Endothelial cell of umbilical vein (primary cell): ENCODE measurements at regions not wholly inside any gene's neighbourhood (a gene's known extent, or its start where the extent isn't known, plus 50 kb on each side); places are given as distances from the start of the nearest gene placed in this dataset.

Experiments used
- BruUV-seq: library from RNA; stranded (reverse); fragments of 400-500 nt; replicated peaks from 2 replicates; lab custom pipeline; 2021; lab: Mats Ljungman, UMichigan
- CTCF ChIA-PET: fragments of 300-600, 350-600 bp; sonication (Branson Sonifier 250); formaldehyde crosslinking; loops from one replicate; lab custom pipeline; 2021; ENCODE audit warnings: antibody characterized with exemption, inconsistent platforms; lab: Charles Lee
- POLR2A ChIA-PET: fragments of 300-600, 350-600 bp; sonication (Branson Sonifier 250); formaldehyde crosslinking; loops from one replicate; lab custom pipeline; 2021; ENCODE audit warnings: antibody characterized with exemption, inconsistent platforms; lab: Charles Lee
- DNase-seq: peaks from one replicate; pipeline ENCODE4 v3.0.0-alpha.2; 2011; ENCODE audit warnings: low read depth, low spot score
- FAIRE-seq: peaks from 2 replicates; lab custom pipeline; 2011; peaks lifted over from hg19 to GRCh38; lab: Jason Lieb, UNC
- H2AFZ ChIP-seq: 2 replicates; pipeline ENCODE4 v1.6.0; 2012; ENCODE audit warnings: low read depth, low read length, control low read depth, inconsistent platforms
- H3K27ac ChIP-seq: 2 replicates; pipeline ENCODE4 v1.5.1; 2011; ENCODE audit warnings: low read depth, mild to moderate bottlenecking, control low read depth, low read length, moderate library complexity; ENCODE audit not compliant: insufficient read depth
- H3K27me3 ChIP-seq, 2 experiments: 2 replicates each; pipeline versions ENCODE4 v1.6.0 to v1.6.1; 2011; ENCODE audit warnings: low read length in 2 of 2, mixed read lengths in 1 of 2; ENCODE audit not compliant: control insufficient read depth in 2 of 2, insufficient read depth in 2 of 2
- H3K36me3 ChIP-seq, 2 experiments: 2 replicates in 1 of 2; 3 replicates in 1 of 2; pipeline ENCODE4 v1.5.1; 2011; ENCODE audit warnings: low read length in 2 of 2, mild to moderate bottlenecking in 1 of 2, moderate library complexity in 1 of 2; ENCODE audit not compliant: control insufficient read depth in 2 of 2, insufficient read depth in 2 of 2; ENCODE audit errors: extremely low read depth in 1 of 2
- H3K4me1 ChIP-seq: 3 replicates; pipeline ENCODE4 v1.5.1; 2011; ENCODE audit warnings: mild to moderate bottlenecking, low read length; ENCODE audit not compliant: control insufficient read depth, insufficient read depth; ENCODE audit errors: extremely low read depth
- H3K4me2 ChIP-seq: 2 replicates; pipeline ENCODE4 v1.6.1; 2011; ENCODE audit warnings: low read length, control low read depth, mixed read lengths; ENCODE audit not compliant: insufficient read depth
- H3K4me3 ChIP-seq, 3 experiments: fragments of 200-600 bp in 1 of 3; sonication (generic), shearing (Covaris generic) in 1 of 3; replicated peaks in 1 of 3; 2 replicates each; pipeline ENCODE4 v1.5.1; 2011 to 2016; ENCODE audit warnings: control low read depth in 3 of 3, low read length in 3 of 3, mild to moderate bottlenecking in 2 of 3, inconsistent platforms in 1 of 3, low read depth in 1 of 3, moderate library complexity in 1 of 3; ENCODE audit not compliant: insufficient read depth in 1 of 3
- H3K79me2 ChIP-seq: 2 replicates; pipeline ENCODE4 v1.6.0; 2012; ENCODE audit warnings: low read length, inconsistent platforms; ENCODE audit not compliant: control insufficient read depth, insufficient read depth
- H3K9ac ChIP-seq: replicated peaks from 2 replicates; pipeline ENCODE3; 2011; ENCODE audit warnings: low read length, control low read depth; ENCODE audit not compliant: insufficient read depth; ENCODE audit errors: extremely low read depth
- H3K9me1 ChIP-seq: replicated peaks from 3 replicates; pipeline ENCODE4 v1.6.0; 2011; ENCODE audit warnings: mild to moderate bottlenecking, low read length; ENCODE audit not compliant: control insufficient read depth, insufficient read depth; ENCODE audit errors: extremely low read depth
- H3K9me3 ChIP-seq: replicated peaks from 2 replicates; pipeline ENCODE4 v1.5.1; 2012; ENCODE audit warnings: low read length, inconsistent platforms; ENCODE audit not compliant: control insufficient read depth, insufficient read depth
- H4K20me1 ChIP-seq: replicated peaks from 2 replicates; pipeline ENCODE3; 2011; ENCODE audit warnings: mild to moderate bottlenecking, low read length; ENCODE audit not compliant: control insufficient read depth, insufficient read depth; ENCODE audit errors: extremely low read depth
- CTCF ChIP-seq, 2 donors: IDR thresholded peaks; 1 replicate in 1 of 2; 2 replicates in 1 of 2; pipeline ENCODE4 v1.5.1; 2011; ENCODE audit warnings: low read length in 2 of 2, mild to moderate bottlenecking in 2 of 2, moderate library complexity in 2 of 2, control low read depth in 1 of 2, inconsistent platforms in 1 of 2, low read depth in 1 of 2; ENCODE audit not compliant: insufficient read depth in 1 of 2; ENCODE audit errors: extremely low read depth in 1 of 2
- EZH2 ChIP-seq: IDR thresholded peaks from 2 replicates; pipeline ENCODE4 v1.6.1; 2012; ENCODE audit warnings: borderline replicate concordance, low read depth, mild to moderate bottlenecking, moderate library complexity, low read length, inconsistent platforms; ENCODE audit not compliant: severe bottlenecking
- FOS ChIP-seq: IDR thresholded peaks from 2 replicates; pipeline ENCODE4 v1.6.1; 2011; ENCODE audit warnings: mild to moderate bottlenecking, low read length, moderate library complexity, borderline replicate concordance; ENCODE audit not compliant: insufficient read depth
- GATA2 ChIP-seq: IDR thresholded peaks from 2 replicates; pipeline ENCODE4 v1.7.0; 2011; ENCODE audit warnings: low read depth, mild to moderate bottlenecking, moderate library complexity, mixed read lengths, low read length; ENCODE audit not compliant: insufficient read length, insufficient read depth
- JUN ChIP-seq: IDR thresholded peaks from 2 replicates; pipeline ENCODE4 v1.6.1; 2011; ENCODE audit warnings: borderline replicate concordance, low read depth; ENCODE audit not compliant: insufficient read length, insufficient read depth
- MAX ChIP-seq: IDR thresholded peaks from 2 replicates; pipeline ENCODE4 v1.6.1; 2011; ENCODE audit not compliant: insufficient read depth, insufficient read length
- MYC ChIP-seq: IDR thresholded peaks from one replicate; pipeline ENCODE4 v1.6.1; 2011; ENCODE audit warnings: mild to moderate bottlenecking, low read depth, low read length
- POLR2A ChIP-seq: IDR thresholded peaks from 2 replicates; pipeline ENCODE4 v1.6.1; 2012; ENCODE audit warnings: low read depth, mild to moderate bottlenecking, control low read depth, low read length
- POLR2AphosphoS5 ChIP-seq: IDR thresholded peaks from 2 replicates; pipeline ENCODE4 v1.6.1; 2012; ENCODE audit warnings: low read depth, mild to moderate bottlenecking, control low read depth, low read length, moderate library complexity; ENCODE audit not compliant: insufficient read depth
- dilution Hi-C: fragments of 300-500 bp; cut with MboI; formaldehyde crosslinking; loops from one replicate; pipeline ENCODE4 v1.15.0; 2019; ENCODE audit warnings: low sequenced_read_pairs; ENCODE audit not compliant: extremely low pct_ligation_motif_present
- intact Hi-C: fragments of 100-400 bp; cut with micrococcal nuclease; formaldehyde crosslinking; loops from one replicate; pipeline ENCODE4 v1.10.0; 2022

- Histone ChIP-seq H3K27me3 (peaks cover 0 to 2% of the 10 kb centered on the region in 2 experiments), H3K9me3 (no peaks in the 10 kb centered on the region), H3K4me1 (peaks cover 7% of the 10 kb centered on the region), H3K9ac (no peak overlapping the region), H3K9me1 (no peaks in the 10 kb centered on the region), H4K20me1 (no peaks in the 10 kb centered on the region), H2AFZ (no peak overlapping the region), H3K79me2 (no peaks in the 10 kb centered on the region), H3K27ac (no peak overlapping the region), H3K4me3 (no peak overlapping the region), H3K36me3 (no peaks in the 10 kb centered on the region), H3K4me2 (no peak overlapping the region)
- intact Hi-C loops: loop anchor here (2.0 to 10.0 kb wide), 3 partner anchors 287 to 533 kb away; no protein-coding TSS in a partner anchor
- no peak for FAIRE-seq
- no peak for DNase-seq
- ChIA-PET CTCF (interaction anchor here (1.0 to 2.7 kb wide), 25 partner anchors 10 to 431 kb away, joined by 3 to 107 read pairs (median 7); partner anchors contain the start of gene AKAP13), POLR2A (no interaction called here)
- no TSS peak for BruUV-seq
- dilution Hi-C loops: no loop called here
- TF ChIP-seq POLR2AphosphoS5 (no peak), POLR2A (no peak), FOS (no peak), CTCF (IDR thresholded peaks at IDR 0.05; ENCODE audit: extremely low read depth in 1 of 2, insufficient read depth in 1 of 2, low read depth in 1 of 2, low read length in 2 of 2) (no peak), GATA2 (no peak), JUN (no peak), EZH2 (no peak), MYC (no peak), MAX (no peak)
These were observed 82.9 kb upstream of the AKAP13 start for GRCh38 chr15:85297537-85297936.
